ENCODE measurements at regions not wholly inside any gene's neighbourhood (a gene's known extent, or its start where the extent isn't known, plus 50 kb on each side); places are given as distances from the start of the nearest gene placed in this dataset.

GRCh38 chr2:13616616-13617015, 899.9 kb downstream of the TRIB2 start:
- Histone ChIP-seq H3K36me3 (ENCODE audit: insufficient read depth, low read length) (no peaks in the 10 kb centered on the region), H3K4me3 (ENCODE audit: low read depth, low read length, poor library complexity, severe bottlenecking) (no peak overlapping the region), H3K9me2 (ENCODE audit: insufficient read depth, low read length) (no peaks in the 10 kb centered on the region), H3K79me2 (ENCODE audit: insufficient read depth, low read depth, low read length) (no peaks in the 10 kb centered on the region), H3K4me1 (ENCODE audit: insufficient read depth, low read length, poor library complexity, severe bottlenecking) (no peaks in the 10 kb centered on the region), H4K20me1 (ENCODE audit: insufficient read depth, low read length) (no peaks in the 10 kb centered on the region), H3K9me3 (ENCODE audit: low read length) (0 out of 2 replicates have a peak, but pooled peaks cover 8% of the 10 kb centered on the region), H2AFZ (ENCODE audit: low read length) (no peak overlapping the region), H3K27ac (ENCODE audit: low read depth, low read length, poor library complexity, severe bottlenecking) (no peak overlapping the region), H3K4me2 (ENCODE audit: low read length) (no peak overlapping the region)
- CTCF ChIA-PET (ENCODE audit: unreplicated experiment) = no interaction called here
- BruUV-seq (replicated peaks) = no TSS peak
- intact Hi-C loops (cut with micrococcal nuclease; ENCODE audit: unreplicated experiment) = no loop called here
- TF ChIP-seq EZH2phosphoT487 (IDR thresholded peaks at IDR 0.05; ENCODE audit: borderline replicate concordance, low read depth, low read length) = no peak
- TF ChIP-seq CTCF (conservative IDR thresholded peaks at IDR 0.05; ENCODE audit: low read length) = no peak
- POLR2A ChIA-PET = no interaction called here
- DNase-seq (ENCODE audit: low spot score) = no peak

GRCh38 chr2:13628122-13628521, 911.4 kb downstream of the TRIB2 start:
- ChIA-PET CTCF (ENCODE audit: unreplicated experiment) (no interaction called here), POLR2A (interaction anchor here (0.5 to 0.7 kb wide), 2 partner anchors 12 to 36 kb away, joined by 3 to 4 read pairs; no protein-coding TSS in a partner anchor)
- intact Hi-C loops (cut with micrococcal nuclease; ENCODE audit: unreplicated experiment) = no loop called here
- Histone ChIP-seq H3K36me3 (ENCODE audit: insufficient read depth, low read length) (no peaks in the 10 kb centered on the region), H3K4me3 (ENCODE audit: low read depth, low read length, poor library complexity, severe bottlenecking) (no peak overlapping the region), H3K9me2 (ENCODE audit: insufficient read depth, low read length) (no peaks in the 10 kb centered on the region), H2AFZ (ENCODE audit: low read length) (no peak overlapping the region), H4K20me1 (ENCODE audit: insufficient read depth, low read length) (no peaks in the 10 kb centered on the region), H3K9me3 (ENCODE audit: low read length) (no peaks in the 10 kb centered on the region), H3K4me2 (ENCODE audit: low read length) (no peak overlapping the region), H3K79me2 (ENCODE audit: insufficient read depth, low read depth, low read length) (no peaks in the 10 kb centered on the region), H3K4me1 (ENCODE audit: insufficient read depth, low read length, poor library complexity, severe bottlenecking) (no peaks in the 10 kb centered on the region), H3K27ac (ENCODE audit: low read depth, low read length, poor library complexity, severe bottlenecking) (no peak overlapping the region)
- no TSS peak for BruUV-seq (replicated peaks)
- DNase-seq (ENCODE audit: low spot score) = no peak
- TF ChIP-seq EZH2phosphoT487 (IDR thresholded peaks at IDR 0.05; ENCODE audit: borderline replicate concordance, low read depth, low read length) (no peak), CTCF (conservative IDR thresholded peaks at IDR 0.05; ENCODE audit: low read length) (no peak)

GRCh38 chr2:13638181-13638580, 921.4 kb downstream of the TRIB2 start:
- CTCF ChIA-PET (ENCODE audit: unreplicated experiment) = no interaction called here
- H3K9me2 ChIP-seq (ENCODE audit: insufficient read depth, low read length) = no peaks in the 10 kb centered on the region
- H4K20me1 ChIP-seq (ENCODE audit: insufficient read depth, low read length) = no peaks in the 10 kb centered on the region
- no peaks in the 10 kb centered on the region for H3K9me3 ChIP-seq (ENCODE audit: low read length)
- no TSS peak for BruUV-seq (replicated peaks)
- no peaks in the 10 kb centered on the region for H3K4me1 ChIP-seq (ENCODE audit: insufficient read depth, low read length, poor library complexity, severe bottlenecking)
- no peak overlapping the region for H2AFZ ChIP-seq (ENCODE audit: low read length)
- H3K36me3 ChIP-seq (ENCODE audit: insufficient read depth, low read length) = no peaks in the 10 kb centered on the region
- intact Hi-C loops (cut with micrococcal nuclease; ENCODE audit: unreplicated experiment) = no loop called here
- H3K79me2 ChIP-seq (ENCODE audit: insufficient read depth, low read depth, low read length) = no peaks in the 10 kb centered on the region
- H3K27ac ChIP-seq (ENCODE audit: low read depth, low read length, poor library complexity, severe bottlenecking) = no peak overlapping the region
- no peak overlapping the region for H3K4me3 ChIP-seq (ENCODE audit: low read depth, low read length, poor library complexity, severe bottlenecking)
- POLR2A ChIA-PET = no interaction called here
- DNase-seq (ENCODE audit: low spot score) = no peak
- H3K4me2 ChIP-seq (ENCODE audit: low read length) = no peak overlapping the region
- TF ChIP-seq EZH2phosphoT487 (IDR thresholded peaks at IDR 0.05; ENCODE audit: borderline replicate concordance, low read depth, low read length) (no peak), CTCF (conservative IDR thresholded peaks at IDR 0.05; ENCODE audit: low read length) (no peak)
